ENCODE measurements at regions not wholly inside any gene's neighbourhood (a gene's known extent, or its start where the extent isn't known, plus 50 kb on each side); places are given as distances from the start of the nearest gene placed in this dataset.

- Histone ChIP-seq H3K27me3 (ENCODE audit: low read depth) (peaks cover 79% of the 10 kb centered on the region), H3K27ac (replicated peaks) (no peak overlapping the region), H3K4me1 (no peaks in the 10 kb centered on the region), H3K36me3 (no peaks in the 10 kb centered on the region), H3K9me3 (replicated peaks) (peaks cover 42% of the 10 kb centered on the region), H3K4me3 (no peak overlapping the region)
- intact Hi-C loops (cut with micrococcal nuclease), result no loop called here
- TF ChIP-seq CTCF (IDR thresholded peaks at IDR 0.05; ENCODE audit: borderline replicate concordance), result no peak
- no peak for DNase-seq
Measured at GRCh38 chr5:73352649-73353230, 95.8 kb downstream of the FOXD1 start.

GRCh38 chr5:73352243-73352642 lies 96.3 kb downstream of the FOXD1 start:
- H3K36me3 ChIP-seq, result no peaks in the 10 kb centered on the region
- no peak for DNase-seq
- peaks cover 47% of the 10 kb centered on the region for H3K9me3 ChIP-seq (replicated peaks)
- H3K27ac ChIP-seq (replicated peaks), result no peak overlapping the region
- intact Hi-C loops (cut with micrococcal nuclease), result no loop called here
- peaks cover 74% of the 10 kb centered on the region for H3K27me3 ChIP-seq (ENCODE audit: low read depth)
- no peak overlapping the region for H3K4me3 ChIP-seq
- H3K4me1 ChIP-seq, result no peaks in the 10 kb centered on the region
- no peak for TF ChIP-seq CTCF (IDR thresholded peaks at IDR 0.05; ENCODE audit: borderline replicate concordance)

DNA sequence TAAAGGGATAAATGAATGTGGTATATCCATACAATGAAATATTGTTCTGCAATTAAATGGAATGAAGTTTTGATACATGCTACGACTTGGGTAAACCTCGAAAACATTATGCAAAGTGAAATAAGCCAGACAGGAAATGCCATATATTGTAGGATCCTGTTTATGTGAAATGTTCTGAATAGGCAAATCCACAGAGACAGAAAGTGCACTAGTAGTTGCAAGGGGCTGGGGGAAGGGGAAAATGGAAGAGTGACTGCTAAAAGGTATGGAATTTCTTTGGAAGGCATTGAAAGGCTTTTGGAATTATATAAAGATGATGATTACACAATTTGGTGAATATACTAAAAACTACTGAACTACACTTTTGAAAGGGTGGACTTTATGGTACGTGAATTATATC lies 97.0 kb downstream of the FOXD1 start:
- H3K9me3 ChIP-seq (replicated peaks), result peaks cover 54% of the 10 kb centered on the region
- DNase-seq, result no peak
- TF ChIP-seq CTCF (IDR thresholded peaks at IDR 0.05; ENCODE audit: borderline replicate concordance), result no peak

GRCh38 chr5:73346878-73347408 lies 101.6 kb downstream of the FOXD1 start:
- no peak for TF ChIP-seq CTCF (IDR thresholded peaks at IDR 0.05; ENCODE audit: borderline replicate concordance)
- Histone ChIP-seq H3K4me3 (no peak overlapping the region), H3K27me3 (ENCODE audit: low read depth) (peaks cover 55% of the 10 kb centered on the region), H3K36me3 (no peaks in the 10 kb centered on the region), H3K9me3 (replicated peaks) (peaks cover 63% of the 10 kb centered on the region), H3K27ac (replicated peaks) (no peak overlapping the region), H3K4me1 (no peaks in the 10 kb centered on the region)
- no peak for DNase-seq
- intact Hi-C loops (cut with micrococcal nuclease), result no loop called here

More for the DNA sequence above, 97.0 kb downstream of the FOXD1 start:
- Histone ChIP-seq H3K27me3 (ENCODE audit: low read depth) (peaks cover 68% of the 10 kb centered on the region), H3K27ac (replicated peaks) (no peak overlapping the region), H3K36me3 (no peaks in the 10 kb centered on the region), H3K4me1 (no peaks in the 10 kb centered on the region), H3K4me3 (no peak overlapping the region)
- intact Hi-C loops (cut with micrococcal nuclease), result no loop called here

- H3K4me3 ChIP-seq, result no peak overlapping the region
- DNase-seq, result no peak
- H3K27me3 ChIP-seq (ENCODE audit: low read depth), result peaks cover 58% of the 10 kb centered on the region
- H3K36me3 ChIP-seq, result no peaks in the 10 kb centered on the region
- H3K27ac ChIP-seq (replicated peaks), result no peak overlapping the region
- intact Hi-C loops (cut with micrococcal nuclease), result no loop called here
- no peak for TF ChIP-seq CTCF (IDR thresholded peaks at IDR 0.05; ENCODE audit: borderline replicate concordance)
- peaks cover 44% of the 10 kb centered on the region for H3K9me3 ChIP-seq (replicated peaks)
- no peaks in the 10 kb centered on the region for H3K4me1 ChIP-seq
Measured at GRCh38 chr5:73344835-73345234, 103.7 kb downstream of the FOXD1 start.
